C1 segment of cervical spinal cord (tissue), 14 donors: ENCODE measurements at regions not wholly inside any gene's neighbourhood (a gene's known extent, or its start where the extent isn't known, plus 50 kb on each side); places are given as distances from the start of the nearest gene placed in this dataset.
A peak's percentile ranks its signal among the peaks of the same experiment; 100 is the strongest.
"Not testable (repeated sequence)": the region's sequence is repeated elsewhere in the genome, so short reads cannot be mapped to it uniquely, and the experiment has no call there.

ENCODE experiments used
- DNase-seq, 14 donors: peaks; one replicate each; lab custom pipeline; 2025; lab: John Stamatoyannopoulos, UW

- no peak for DNase-seq
Observed at GRCh38 chrX:124426288-124427169, 80.2 kb downstream of the SH2D1A start.

- DNase-seq = no peak
Observed at GRCh38 chrX:124433186-124433585, 86.8 kb downstream of the SH2D1A start.

GRCh38 chrX:124435616-124436015 is 89.3 kb downstream of the SH2D1A start:
- peak in 1 of 14 donors; percentile 32 for DNase-seq

GRCh38 chrX:124440695-124441094 is 94.3 kb downstream of the SH2D1A start:
- no peak for DNase-seq

- no peak for DNase-seq
Observed at GRCh38 chrX:124441971-124442590, 95.7 kb downstream of the SH2D1A start.

- no peak for DNase-seq
Observed at GRCh38 chrX:124455966-124456365, 109.6 kb downstream of the SH2D1A start.

GRCh38 chrX:124459851-124460250 is 113.5 kb downstream of the SH2D1A start:
- DNase-seq = not testable (repeated sequence)

- DNase-seq = no peak
Observed at GRCh38 chrX:124462931-124463330, 116.6 kb downstream of the SH2D1A start.

GRCh38 chrX:124467202-124467601 is 120.8 kb downstream of the SH2D1A start:
- no peak for DNase-seq

GRCh38 chrX:124475358-124475757 is 129.0 kb downstream of the SH2D1A start:
- DNase-seq = no peak

- no peak for DNase-seq
Observed at GRCh38 chrX:124476562-124476961, 130.2 kb downstream of the SH2D1A start.

GRCh38 chrX:124478046-124478445 is 131.7 kb downstream of the SH2D1A start:
- DNase-seq = no peak

GRCh38 chrX:124488412-124489161 is 142.2 kb downstream of the SH2D1A start:
- DNase-seq = no peak

GRCh38 chrX:124493984-124494383 is 147.6 kb downstream of the SH2D1A start:
- no peak for DNase-seq

GRCh38 chrX:124497386-124497785 is 151.0 kb downstream of the SH2D1A start:
- DNase-seq = no peak

GRCh38 chrX:124501586-124501985 is 155.2 kb downstream of the SH2D1A start:
- DNase-seq = peak in 1 of 14 donors; percentile 0

- no peak for DNase-seq
Observed at GRCh38 chrX:124502166-124502565, 155.8 kb downstream of the SH2D1A start.

- DNase-seq = no peak
Observed at GRCh38 chrX:124502599-124502998, 156.2 kb downstream of the SH2D1A start.

- no peak for DNase-seq
Observed at GRCh38 chrX:124504111-124504983, 158.0 kb downstream of the SH2D1A start.

- no peak for DNase-seq
Observed at GRCh38 chrX:124506066-124506465, 159.7 kb downstream of the SH2D1A start.

GRCh38 chrX:124507246-124507645 is 160.9 kb downstream of the SH2D1A start:
- DNase-seq = no peak
